ENCODE measurements at regions not wholly inside any gene's neighbourhood (a gene's known extent, or its start where the extent isn't known, plus 50 kb on each side); places are given as distances from the start of the nearest gene placed in this dataset.

GRCh38 chr5:5581080-5581479, 158.6 kb downstream of the ICE1 start:
- intact Hi-C loops (cut with DNase I) = no loop called here
- FAIRE-seq = no peak
- H3K27ac ChIP-seq = no peak overlapping the region

GRCh38 chr5:5576744-5577143, 154.3 kb downstream of the ICE1 start:
- intact Hi-C loops (cut with DNase I) = no loop called here
- no peak for FAIRE-seq
- 64 to 79% methylated on average over 6 of the region's 6 CpGs for WGBS, 2 donors

More at GRCh38 chr5:5581080-5581479, 158.6 kb downstream of the ICE1 start:
- no peak for TF ChIP-seq CTCF (IDR thresholded peaks at IDR 0.05)
- H3K27me3 ChIP-seq = no peaks in the 10 kb centered on the region
- DNase-seq (no peak), ATAC-seq (no peak)
- WGBS, 2 donors = 42 to 68% methylated on average over 3 of the region's 3 CpGs
- no peaks in the 10 kb centered on the region for H3K36me3 ChIP-seq
- no peaks in the 10 kb centered on the region for H3K9me3 ChIP-seq
- H3K4me1 ChIP-seq = no peaks in the 10 kb centered on the region
- no peak overlapping the region for H3K4me3 ChIP-seq

GRCh38 chr5:5575461-5575860, 153.0 kb downstream of the ICE1 start:
- TF ChIP-seq CTCF (IDR thresholded peaks at IDR 0.05) = no peak
- WGBS, 2 donors = 61 to 77% methylated on average over 2 of the region's 2 CpGs
- H3K9me3 ChIP-seq = no peaks in the 10 kb centered on the region
- no peaks in the 10 kb centered on the region for H3K27me3 ChIP-seq
- no peaks in the 10 kb centered on the region for H3K4me1 ChIP-seq
- intact Hi-C loops (cut with DNase I) = no loop called here
- no peak overlapping the region for H3K27ac ChIP-seq
- FAIRE-seq (no peak), ATAC-seq (no peak), DNase-seq (no peak)
- no peaks in the 10 kb centered on the region for H3K36me3 ChIP-seq
- no peak overlapping the region for H3K4me3 ChIP-seq

More at GRCh38 chr5:5576744-5577143, 154.3 kb downstream of the ICE1 start:
- Histone ChIP-seq H3K36me3 (no peaks in the 10 kb centered on the region), H3K4me1 (no peaks in the 10 kb centered on the region), H3K27ac (no peak overlapping the region), H3K9me3 (no peaks in the 10 kb centered on the region), H3K27me3 (no peaks in the 10 kb centered on the region), H3K4me3 (no peak overlapping the region)
- DNase-seq (no peak), ATAC-seq (no peak)
- TF ChIP-seq CTCF (IDR thresholded peaks at IDR 0.05) = no peak

- intact Hi-C loops (cut with DNase I) = no loop called here
- no peak for TF ChIP-seq CTCF (IDR thresholded peaks at IDR 0.05)
- WGBS, 2 donors = 56 to 66% methylated on average over 15 of the region's 15 CpGs
- Histone ChIP-seq H3K4me3 (no peak overlapping the region), H3K27me3 (no peaks in the 10 kb centered on the region), H3K9me3 (no peaks in the 10 kb centered on the region), H3K4me1 (no peaks in the 10 kb centered on the region), H3K27ac (no peak overlapping the region), H3K36me3 (no peaks in the 10 kb centered on the region)
- DNase-seq (peak in 1 of 6 donors; percentile 54), FAIRE-seq (no peak), ATAC-seq (no peak)
These were observed 151.4 kb downstream of the ICE1 start for GRCh38 chr5:5573798-5574380.

GRCh38 chr5:5572976-5573797, 150.7 kb downstream of the ICE1 start:
- H3K4me3 ChIP-seq = no peak overlapping the region
- no peaks in the 10 kb centered on the region for H3K9me3 ChIP-seq
- no peak overlapping the region for H3K27ac ChIP-seq
- no peaks in the 10 kb centered on the region for H3K36me3 ChIP-seq
- 50 to 58% methylated on average over 21 of the region's 21 CpGs for WGBS, 2 donors
- peak in 1 of 4 donors; percentile 38 for ATAC-seq
- no peaks in the 10 kb centered on the region for H3K4me1 ChIP-seq
- H3K27me3 ChIP-seq = no peaks in the 10 kb centered on the region
- TF ChIP-seq CTCF (IDR thresholded peaks at IDR 0.05) = no peak
- DNase-seq = no peak
- no peak for FAIRE-seq
- intact Hi-C loops (cut with DNase I) = no loop called here
